ENCODE measurements at regions not wholly inside any gene's neighbourhood (a gene's known extent, or its start where the extent isn't known, plus 50 kb on each side); places are given as distances from the start of the nearest gene placed in this dataset.
"Not testable (repeated sequence)": the region's sequence is repeated elsewhere in the genome, so short reads cannot be mapped to it uniquely, and the experiment has no call there.

GRCh38 chr21:15667010-15667409, 62.8 kb upstream of the USP25 start:
- no peaks in the 10 kb centered on the region for H3K4me1 ChIP-seq (ENCODE audit: control insufficient read depth in 1 of 2, insufficient read depth in 2 of 2, low read length in 2 of 2)
- H3K36me3 ChIP-seq (ENCODE audit: control insufficient read depth in 1 of 2, insufficient read depth in 2 of 2, low read length in 2 of 2), result no peaks in the 10 kb centered on the region
- no peak overlapping the region for H3K4me3 ChIP-seq (ENCODE audit: low read depth in 1 of 2, low read length in 2 of 2)
- no peaks in the 10 kb centered on the region for H3K9me3 ChIP-seq (ENCODE audit: control insufficient read depth in 1 of 2, low read length in 2 of 2)
- H3K27ac ChIP-seq (ENCODE audit: low read length), result no peak overlapping the region
- H3K27me3 ChIP-seq (ENCODE audit: low read depth, low read length), result no peaks in the 10 kb centered on the region

DNA sequence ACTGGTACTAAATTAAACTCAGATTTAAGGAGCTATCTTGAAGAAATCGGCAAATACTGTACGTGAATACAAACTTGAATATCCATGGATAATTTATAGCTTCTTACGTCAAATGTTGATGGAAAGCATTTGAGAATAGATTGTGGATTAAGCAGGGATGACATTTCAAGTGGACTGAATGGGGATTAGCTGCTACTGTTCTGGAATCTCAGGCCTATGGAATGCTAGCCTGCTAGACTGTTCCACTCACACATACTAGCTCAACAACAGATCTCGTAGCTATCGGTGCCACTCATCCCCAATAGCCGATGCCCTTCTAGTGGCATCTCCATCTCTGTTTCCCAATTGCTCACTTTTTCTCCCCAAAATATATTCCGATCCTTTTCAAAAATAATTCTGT, 62.0 kb upstream of the USP25 start:
- Histone ChIP-seq H3K27me3 (ENCODE audit: low read depth, low read length) (no peaks in the 10 kb centered on the region), H3K36me3 (ENCODE audit: control insufficient read depth in 1 of 2, insufficient read depth in 2 of 2, low read length in 2 of 2) (no peaks in the 10 kb centered on the region), H3K4me1 (ENCODE audit: control insufficient read depth in 1 of 2, insufficient read depth in 2 of 2, low read length in 2 of 2) (no peaks in the 10 kb centered on the region), H3K4me3 (ENCODE audit: low read depth in 1 of 2, low read length in 2 of 2) (no peak overlapping the region), H3K27ac (ENCODE audit: low read length) (no peak overlapping the region), H3K9me3 (ENCODE audit: control insufficient read depth in 1 of 2, low read length in 2 of 2) (no peaks in the 10 kb centered on the region)

- Histone ChIP-seq H3K4me3 (ENCODE audit: low read depth in 1 of 2, low read length in 2 of 2) (no peak overlapping the region), H3K36me3 (ENCODE audit: control insufficient read depth in 1 of 2, insufficient read depth in 2 of 2, low read length in 2 of 2) (no peaks in the 10 kb centered on the region), H3K27ac (ENCODE audit: low read length) (no peak overlapping the region), H3K4me1 (ENCODE audit: control insufficient read depth in 1 of 2, insufficient read depth in 2 of 2, low read length in 2 of 2) (no peaks in the 10 kb centered on the region), H3K9me3 (ENCODE audit: control insufficient read depth in 1 of 2, low read length in 2 of 2) (no peaks in the 10 kb centered on the region), H3K27me3 (ENCODE audit: low read depth, low read length) (no peaks in the 10 kb centered on the region)
Measured at GRCh38 chr21:15669247-15669646, 60.5 kb upstream of the USP25 start.

- Histone ChIP-seq H3K9me3 (ENCODE audit: control insufficient read depth in 1 of 2, low read length in 2 of 2) (no peaks in the 10 kb centered on the region), H3K27ac (ENCODE audit: low read length) (no peak overlapping the region), H3K4me3 (ENCODE audit: low read depth in 1 of 2, low read length in 2 of 2) (no peak overlapping the region), H3K36me3 (ENCODE audit: control insufficient read depth in 1 of 2, insufficient read depth in 2 of 2, low read length in 2 of 2) (no peaks in the 10 kb centered on the region), H3K27me3 (ENCODE audit: low read depth, low read length) (no peaks in the 10 kb centered on the region), H3K4me1 (ENCODE audit: control insufficient read depth in 1 of 2, insufficient read depth in 2 of 2, low read length in 2 of 2) (no peaks in the 10 kb centered on the region)
Measured at GRCh38 chr21:15671188-15671587, 58.6 kb upstream of the USP25 start.

DNA sequence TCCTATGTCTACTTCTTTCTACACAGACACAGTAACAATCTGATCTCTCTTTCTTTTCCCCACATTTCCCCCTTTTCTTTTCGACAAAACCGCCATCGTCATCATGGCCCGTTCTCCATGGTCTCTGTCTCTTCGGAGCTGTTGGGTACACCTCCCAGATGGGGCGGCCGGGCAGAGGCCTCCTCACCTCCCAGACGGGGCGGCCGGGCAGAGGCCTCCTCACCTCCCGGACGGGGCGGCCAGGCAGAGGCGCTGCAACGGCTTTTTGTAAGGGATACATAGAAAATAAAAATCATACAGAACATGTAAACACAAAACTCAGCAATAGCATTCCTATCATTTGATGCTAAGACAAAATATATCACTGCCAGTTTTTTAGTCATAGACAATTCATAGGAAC, 57.2 kb upstream of the USP25 start:
- H3K36me3 ChIP-seq (ENCODE audit: control insufficient read depth in 1 of 2, insufficient read depth in 2 of 2, low read length in 2 of 2); H3K27me3 ChIP-seq (ENCODE audit: low read depth, low read length); H3K4me3 ChIP-seq (ENCODE audit: low read depth in 1 of 2, low read length in 2 of 2); H3K27ac ChIP-seq (ENCODE audit: low read length); H3K4me1 ChIP-seq (ENCODE audit: control insufficient read depth in 1 of 2, insufficient read depth in 2 of 2, low read length in 2 of 2); H3K9me3 ChIP-seq (ENCODE audit: control insufficient read depth in 1 of 2, low read length in 2 of 2): not testable (repeated sequence)

GRCh38 chr21:15676935-15677334, 52.8 kb upstream of the USP25 start:
- Histone ChIP-seq H3K36me3 (ENCODE audit: control insufficient read depth in 1 of 2, insufficient read depth in 2 of 2, low read length in 2 of 2) (no peaks in the 10 kb centered on the region), H3K9me3 (ENCODE audit: control insufficient read depth in 1 of 2, low read length in 2 of 2) (no peaks in the 10 kb centered on the region), H3K27ac (ENCODE audit: low read length) (no peak overlapping the region), H3K4me3 (ENCODE audit: low read depth in 1 of 2, low read length in 2 of 2) (no peak overlapping the region), H3K4me1 (ENCODE audit: control insufficient read depth in 1 of 2, insufficient read depth in 2 of 2, low read length in 2 of 2) (no peaks in the 10 kb centered on the region), H3K27me3 (ENCODE audit: low read depth, low read length) (no peaks in the 10 kb centered on the region)

DNA sequence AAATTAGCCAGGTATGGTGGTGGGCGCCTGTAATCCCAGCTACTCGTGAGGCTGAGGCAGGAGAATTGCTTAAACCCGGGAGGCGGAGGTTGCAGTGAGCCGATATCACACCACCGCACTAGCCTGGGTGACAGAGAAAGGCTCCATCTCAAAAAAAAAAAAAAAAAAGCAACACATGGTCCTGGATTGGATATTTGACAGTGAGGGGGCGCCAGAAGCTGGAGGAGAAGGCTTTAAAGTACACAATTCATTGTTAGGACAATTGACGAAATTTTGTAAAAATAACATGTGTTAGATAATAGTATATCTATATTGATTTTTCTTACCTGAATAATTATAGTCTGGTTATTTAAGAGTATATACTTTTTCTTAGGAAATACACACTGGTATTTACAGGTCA, 50.2 kb upstream of the USP25 start:
- H3K27me3 ChIP-seq (ENCODE audit: low read depth, low read length), result no peaks in the 10 kb centered on the region
- no peaks in the 10 kb centered on the region for H3K4me1 ChIP-seq (ENCODE audit: control insufficient read depth in 1 of 2, insufficient read depth in 2 of 2, low read length in 2 of 2)
- no peaks in the 10 kb centered on the region for H3K36me3 ChIP-seq (ENCODE audit: control insufficient read depth in 1 of 2, insufficient read depth in 2 of 2, low read length in 2 of 2)
- no peak overlapping the region for H3K27ac ChIP-seq (ENCODE audit: low read length)
- no peaks in the 10 kb centered on the region for H3K9me3 ChIP-seq (ENCODE audit: control insufficient read depth in 1 of 2, low read length in 2 of 2)
- H3K4me3 ChIP-seq (ENCODE audit: low read depth in 1 of 2, low read length in 2 of 2), result no peak overlapping the region

All from muscle layer of duodenum (tissue), 2 donors.